Amygdala (tissue), 56 donors: ENCODE measurements at regions not wholly inside any gene's neighbourhood (a gene's known extent, or its start where the extent isn't known, plus 50 kb on each side); places are given as distances from the start of the nearest gene placed in this dataset.
A peak's percentile ranks its signal among the peaks of the same experiment; 100 is the strongest.

Experiments used
- DNase-seq, 56 donors: peaks; one replicate each; lab custom pipeline; 2025; lab: John Stamatoyannopoulos, UW

- DNase-seq = no peak
Observed at GRCh38 chr5:133780619-133781280, 168.4 kb upstream of the FSTL4 start.

GRCh38 chr5:133779828-133780475, 167.6 kb upstream of the FSTL4 start:
- DNase-seq = no peak

- no peak for DNase-seq
Observed at GRCh38 chr5:133778636-133779035, 166.3 kb upstream of the FSTL4 start.

GRCh38 chr5:133777951-133778350, 165.6 kb upstream of the FSTL4 start:
- no peak for DNase-seq

- no peak for DNase-seq
Observed at GRCh38 chr5:133775584-133776304, 163.4 kb upstream of the FSTL4 start.

- DNase-seq = no peak
Observed at GRCh38 chr5:133773247-133774202, 161.2 kb upstream of the FSTL4 start.

- DNase-seq = no peak
Observed at GRCh38 chr5:133769842-133770241, 157.5 kb upstream of the FSTL4 start.

- peak in 7 of 56 donors; percentile 3 to 20 (median 18) for DNase-seq
Observed at GRCh38 chr5:133763744-133764143, 151.4 kb upstream of the FSTL4 start.

- no peak for DNase-seq
Observed at GRCh38 chr5:133761632-133762031, 149.3 kb upstream of the FSTL4 start.

- DNase-seq = no peak
Observed at GRCh38 chr5:133760532-133760931, 148.2 kb upstream of the FSTL4 start.

GRCh38 chr5:133758641-133759040, 146.3 kb upstream of the FSTL4 start:
- no peak for DNase-seq

GRCh38 chr5:133757396-133757945, 145.1 kb upstream of the FSTL4 start:
- DNase-seq = no peak

GRCh38 chr5:133756756-133757155, 144.4 kb upstream of the FSTL4 start:
- no peak for DNase-seq

GRCh38 chr5:133756036-133756435, 143.7 kb upstream of the FSTL4 start:
- no peak for DNase-seq

GRCh38 chr5:133754575-133755169, 142.3 kb upstream of the FSTL4 start:
- DNase-seq = peak in 2 of 56 donors; percentile 3 to 4

- no peak for DNase-seq
Observed at GRCh38 chr5:133753856-133754255, 141.5 kb upstream of the FSTL4 start.

- no peak for DNase-seq
Observed at GRCh38 chr5:133751846-133752245, 139.5 kb upstream of the FSTL4 start.

GRCh38 chr5:133751421-133751820, 139.1 kb upstream of the FSTL4 start:
- DNase-seq = no peak

GRCh38 chr5:133750856-133751255, 138.5 kb upstream of the FSTL4 start:
- DNase-seq = no peak

GRCh38 chr5:133750356-133750755, 138.0 kb upstream of the FSTL4 start:
- no peak for DNase-seq
